Brain microvascular endothelial cell (primary cell): ENCODE measurements at regions not wholly inside any gene's neighbourhood (a gene's known extent, or its start where the extent isn't known, plus 50 kb on each side); places are given as distances from the start of the nearest gene placed in this dataset.
A peak's percentile ranks its signal among the peaks of the same experiment; 100 is the strongest.
"Not testable (repeated sequence)": the region's sequence is repeated elsewhere in the genome, so short reads cannot be mapped to it uniquely, and the experiment has no call there.

Source experiments
- DNase-seq: peaks from one replicate; pipeline ENCODE4 v3.0.0-alpha.2; 2020
- H3K27ac ChIP-seq: fragments of 250-450 bp; sonication (Bioruptor Pico); 2 replicates; pipeline ENCODE4 v1.5.1; 2020; ENCODE audit warnings: mild to moderate bottlenecking, moderate library complexity
- H3K27me3 ChIP-seq: fragments of 250-450 bp; sonication (Bioruptor Pico); replicated peaks from 2 replicates; pipeline ENCODE4 v1.5.1; 2020; ENCODE audit warnings: mild to moderate bottlenecking
- H3K36me3 ChIP-seq: fragments of 250-450 bp; sonication (Bioruptor Pico); replicated peaks from 2 replicates; pipeline ENCODE4 v1.5.1; 2020; ENCODE audit warnings: mild to moderate bottlenecking
- H3K4me3 ChIP-seq: 2 replicates; pipeline ENCODE4 v1.5.1; 2011; ENCODE audit warnings: low read depth, mild to moderate bottlenecking, control low read depth, low read length, moderate library complexity
- CTCF ChIP-seq: IDR thresholded peaks from 2 replicates; pipeline ENCODE4 v1.5.1; 2011; ENCODE audit warnings: low read depth, mild to moderate bottlenecking, moderate library complexity, low read length, control low read depth, inconsistent platforms; ENCODE audit errors: missing control alignments
- in situ Hi-C: cut with HindIII; loops from 2 replicates; pipeline ENCODE4 v1.10.0; 2017; ENCODE audit warnings: low sequenced_read_pairs, low pct_ligation_motif_present

DNA sequence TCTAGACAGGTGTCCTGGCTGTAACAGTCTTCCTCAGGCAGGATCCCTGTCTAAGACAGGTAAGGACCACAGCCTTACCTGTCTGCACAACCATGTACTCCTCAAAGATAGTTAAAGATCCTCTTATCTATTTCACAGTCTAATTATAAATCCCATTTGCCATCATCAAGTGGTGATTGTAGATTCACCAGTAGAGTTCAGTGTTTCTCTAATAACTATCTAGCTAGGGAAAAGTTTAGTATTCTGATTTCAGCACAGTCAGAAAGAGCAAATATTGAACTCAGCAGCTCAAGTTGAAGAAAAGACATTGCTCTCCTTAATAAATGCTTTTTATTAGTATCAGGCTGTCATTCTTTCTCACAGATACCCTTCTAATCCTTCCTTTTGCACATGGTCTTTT lies 1305.5 kb upstream of the NXPH2 start:
- in situ Hi-C loops = no loop called here
- TF ChIP-seq CTCF = peak; percentile 2
- Histone ChIP-seq H3K36me3 (no peaks in the 10 kb centered on the region), H3K27ac (no peak overlapping the region), H3K4me3 (no peak overlapping the region), H3K27me3 (no peaks in the 10 kb centered on the region)
- no peak for DNase-seq

GRCh38 chr2:140079038-140079437 lies 1298.8 kb upstream of the NXPH2 start:
- no peak for TF ChIP-seq CTCF
- in situ Hi-C loops = no loop called here

GRCh38 chr2:140076164-140076563 lies 1296.0 kb upstream of the NXPH2 start:
- H3K27ac ChIP-seq = no peak overlapping the region
- DNase-seq = no peak
- H3K36me3 ChIP-seq = no peaks in the 10 kb centered on the region
- H3K27me3 ChIP-seq = no peaks in the 10 kb centered on the region
- no peak overlapping the region for H3K4me3 ChIP-seq
- in situ Hi-C loops = no loop called here
- no peak for TF ChIP-seq CTCF

More at GRCh38 chr2:140079038-140079437, 1298.8 kb upstream of the NXPH2 start:
- no peak overlapping the region for H3K27ac ChIP-seq
- DNase-seq = no peak
- H3K4me3 ChIP-seq = no peak overlapping the region
- H3K27me3 ChIP-seq = no peaks in the 10 kb centered on the region
- H3K36me3 ChIP-seq = no peaks in the 10 kb centered on the region

- not testable (repeated sequence) for DNase-seq
Observed at GRCh38 chr2:140073763-140074162, 1293.6 kb upstream of the NXPH2 start.

GRCh38 chr2:140067661-140068060 lies 1287.5 kb upstream of the NXPH2 start:
- H3K36me3 ChIP-seq = no peaks in the 10 kb centered on the region
- no peak for DNase-seq
- H3K4me3 ChIP-seq = no peak overlapping the region
- no peaks in the 10 kb centered on the region for H3K27me3 ChIP-seq
- in situ Hi-C loops = no loop called here
- no peak overlapping the region for H3K27ac ChIP-seq
- no peak for TF ChIP-seq CTCF

More at GRCh38 chr2:140073763-140074162, 1293.6 kb upstream of the NXPH2 start:
- H3K4me3 ChIP-seq, H3K27ac ChIP-seq, in situ Hi-C loops, H3K36me3 ChIP-seq, H3K27me3 ChIP-seq: not testable (repeated sequence)

DNA sequence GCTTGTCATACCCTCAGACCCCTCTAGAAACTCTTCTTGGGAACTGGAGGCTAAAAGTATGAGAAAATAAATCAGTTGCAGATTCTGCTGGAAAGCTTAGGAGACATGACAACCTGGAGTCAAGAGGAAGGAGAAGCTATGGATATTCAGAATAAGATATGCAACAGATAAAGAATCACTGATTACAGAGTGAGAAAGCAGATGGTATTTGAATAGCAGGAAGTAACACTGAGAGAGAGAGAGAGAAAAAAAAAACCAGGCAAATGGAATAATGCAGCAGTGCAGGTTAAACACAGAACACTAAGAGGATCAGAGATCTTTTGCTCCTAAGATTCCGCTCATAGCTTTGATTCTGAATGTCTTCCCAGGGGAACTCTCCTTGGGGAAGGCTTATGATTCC lies 1284.1 kb upstream of the NXPH2 start:
- TF ChIP-seq CTCF = no peak

More for the DNA sequence above, 1284.1 kb upstream of the NXPH2 start:
- Histone ChIP-seq H3K4me3 (no peak overlapping the region), H3K27me3 (no peaks in the 10 kb centered on the region), H3K36me3 (no peaks in the 10 kb centered on the region), H3K27ac (no peak overlapping the region)
- DNase-seq = no peak
- in situ Hi-C loops = no loop called here
